GM21786 (cell line): ENCODE measurements at regions not wholly inside any gene's neighbourhood (a gene's known extent, or its start where the extent isn't known, plus 50 kb on each side); places are given as distances from the start of the nearest gene placed in this dataset.
"Not testable (repeated sequence)": the region's sequence is repeated elsewhere in the genome, so short reads cannot be mapped to it uniquely, and the experiment has no call there.

ENCODE experiments used
- ATAC-seq: cut with Tn5 transposase; IDR thresholded peaks from one replicate; pipeline ENCODE4 v1.9.1; 2021; ENCODE audit not compliant: unreplicated experiment

DNA sequence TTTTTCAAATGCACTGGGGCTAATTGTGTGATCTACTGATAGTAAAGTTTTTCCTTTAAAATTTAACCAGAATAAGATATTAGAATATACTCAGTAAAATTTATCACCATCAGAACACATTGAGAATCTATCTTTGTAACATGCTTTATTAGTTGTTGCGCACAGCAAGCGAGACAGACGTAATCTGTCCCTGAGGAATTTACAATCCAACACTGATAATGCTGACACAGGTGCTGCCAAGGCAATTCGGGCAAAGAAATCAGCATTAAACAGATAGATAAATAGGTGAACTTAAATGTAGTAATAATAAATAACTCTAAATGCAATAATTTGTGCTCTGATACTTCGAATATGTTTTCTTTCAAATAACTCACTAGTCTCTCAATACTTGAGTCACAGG is 607.2 kb downstream of the HTR1B start:
- ATAC-seq = no peak

DNA sequence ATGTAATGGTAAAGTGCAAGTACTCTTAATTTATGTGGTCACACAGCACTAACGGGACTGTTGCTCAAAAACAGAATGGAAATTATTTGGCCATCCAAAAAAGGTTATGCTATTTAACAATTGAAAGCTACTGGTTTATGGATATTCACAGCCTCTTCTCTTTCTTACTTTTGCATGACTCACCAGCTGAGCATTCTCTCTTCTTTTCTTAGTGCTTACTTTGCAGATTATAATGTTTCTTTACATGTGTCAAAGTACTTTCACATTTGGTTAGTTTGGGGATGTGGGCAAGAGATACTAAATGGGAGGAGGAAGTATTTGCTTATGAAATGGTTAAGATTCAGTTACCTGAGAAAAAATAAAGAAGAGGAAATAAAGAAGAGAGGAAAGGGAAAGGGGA is 610.5 kb downstream of the HTR1B start:
- ATAC-seq = no peak

DNA sequence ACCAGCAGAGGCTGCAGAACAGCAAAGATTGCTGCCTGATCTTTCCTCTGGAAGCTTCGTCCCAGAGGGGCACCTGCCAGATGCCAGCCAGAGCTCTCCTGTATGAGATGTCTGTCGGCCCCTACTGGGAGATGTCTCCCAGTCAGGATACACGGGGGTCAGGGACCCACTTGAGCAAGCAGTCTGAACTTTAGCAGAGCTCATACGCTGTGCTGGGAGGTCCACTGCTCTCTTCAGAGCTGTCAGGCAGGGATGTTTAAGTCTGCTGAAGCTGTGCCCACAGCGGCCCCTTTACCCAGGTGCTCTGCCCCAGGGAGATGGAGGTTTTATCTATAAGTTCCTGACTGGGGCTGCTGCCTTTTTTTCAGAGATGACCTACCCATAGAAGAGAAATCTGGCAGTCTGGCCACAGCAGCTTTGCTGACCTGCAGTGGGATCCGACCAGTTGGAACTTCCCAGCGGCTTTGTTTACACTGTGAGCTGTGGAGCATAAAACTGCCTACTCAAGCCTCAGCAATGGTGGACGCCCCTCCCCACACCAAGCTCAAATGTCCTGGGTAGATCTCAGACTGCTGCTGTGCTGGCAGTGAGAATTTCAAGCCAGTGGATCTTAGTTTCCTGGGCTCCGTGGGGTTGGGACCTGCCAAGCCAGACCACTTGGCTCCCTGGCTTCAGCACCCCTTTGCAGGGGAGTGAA is 613.9 kb downstream of the HTR1B start:
- not testable (repeated sequence) for ATAC-seq

DNA sequence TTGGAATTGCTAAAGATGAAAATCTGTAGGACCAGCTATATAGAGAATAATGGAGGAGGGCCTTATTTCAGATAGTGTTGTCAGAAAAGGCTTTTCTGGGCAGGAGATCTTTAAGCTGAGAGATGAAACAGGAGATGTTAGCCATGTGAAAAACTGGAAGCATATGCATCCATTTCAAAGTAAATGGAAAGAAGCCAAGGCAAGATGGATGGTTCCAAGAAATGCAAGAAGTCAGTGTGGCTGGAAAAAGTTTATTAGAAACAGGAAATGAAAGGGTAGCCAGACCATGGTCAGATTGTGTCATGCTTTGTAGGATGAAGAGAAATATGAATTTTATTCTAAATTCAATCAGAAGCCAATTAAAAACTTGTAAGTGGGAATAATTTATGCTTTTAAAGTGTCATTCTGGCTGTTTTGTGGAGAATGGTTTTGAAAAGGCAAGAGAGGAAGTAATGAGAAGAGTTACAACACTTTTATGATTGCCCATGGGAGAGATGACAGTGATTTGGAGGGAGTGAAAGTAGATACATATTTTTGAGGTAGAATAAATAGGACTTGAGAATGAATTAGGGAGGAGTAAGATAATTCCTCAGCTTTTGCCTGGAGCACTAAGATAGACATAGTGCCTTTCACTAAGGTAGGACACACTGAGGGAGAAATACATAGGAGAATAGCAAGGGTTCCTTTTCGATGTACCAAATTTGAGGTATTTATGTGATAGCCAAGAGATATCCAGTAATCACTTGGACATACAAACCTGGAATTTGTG is 620.1 kb downstream of the HTR1B start:
- ATAC-seq = no peak

DNA sequence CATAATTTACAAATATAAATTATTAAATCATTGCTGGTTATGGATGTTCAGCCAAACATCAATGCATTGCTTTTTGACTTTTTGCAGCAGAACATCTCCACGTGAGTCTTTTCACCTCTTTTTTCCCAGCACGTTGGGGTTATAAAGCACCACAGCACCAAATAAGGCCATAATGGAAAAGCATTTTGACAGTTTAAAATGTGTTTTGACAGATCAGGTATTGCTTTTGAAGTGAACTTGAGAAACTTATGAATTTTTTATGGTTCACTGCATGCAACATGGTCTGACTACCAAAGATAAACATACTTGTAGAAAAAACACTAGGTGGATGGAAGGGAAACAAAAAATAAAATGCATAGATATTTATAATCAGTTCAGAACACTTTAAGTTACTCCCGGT is 622.4 kb downstream of the HTR1B start:
- ATAC-seq = no peak

DNA sequence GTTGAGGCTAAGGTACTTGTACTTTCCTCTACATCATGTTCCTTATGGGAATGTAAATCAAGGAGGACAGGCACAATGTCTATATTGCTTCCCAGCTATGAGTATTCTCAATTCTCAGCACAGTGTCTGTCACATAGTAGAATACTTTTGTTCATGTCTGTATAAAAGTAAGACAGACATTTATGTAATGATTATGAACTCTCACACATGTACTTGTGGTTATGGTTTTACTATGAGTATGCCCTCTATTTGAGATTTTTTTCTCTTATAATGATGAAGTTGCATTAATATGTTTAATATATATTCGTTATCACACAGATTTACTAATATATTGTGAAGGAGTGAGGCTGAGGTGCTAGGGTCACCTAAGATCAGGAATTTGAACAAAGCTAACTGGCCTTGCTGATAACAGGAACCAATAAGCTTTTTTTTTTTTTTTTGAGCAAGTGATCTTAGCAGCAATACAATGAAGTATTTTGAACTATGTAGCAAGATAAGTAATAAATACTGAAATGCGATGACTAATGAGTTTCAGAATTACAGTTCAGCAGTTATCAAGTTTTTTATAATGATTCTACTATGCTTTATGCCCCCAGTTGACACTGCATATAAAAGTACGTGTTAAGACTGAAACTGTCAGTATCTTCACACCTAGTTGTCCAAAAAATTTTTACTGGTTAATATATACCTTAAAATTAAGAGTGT is 623.1 kb downstream of the HTR1B start:
- ATAC-seq = no peak

DNA sequence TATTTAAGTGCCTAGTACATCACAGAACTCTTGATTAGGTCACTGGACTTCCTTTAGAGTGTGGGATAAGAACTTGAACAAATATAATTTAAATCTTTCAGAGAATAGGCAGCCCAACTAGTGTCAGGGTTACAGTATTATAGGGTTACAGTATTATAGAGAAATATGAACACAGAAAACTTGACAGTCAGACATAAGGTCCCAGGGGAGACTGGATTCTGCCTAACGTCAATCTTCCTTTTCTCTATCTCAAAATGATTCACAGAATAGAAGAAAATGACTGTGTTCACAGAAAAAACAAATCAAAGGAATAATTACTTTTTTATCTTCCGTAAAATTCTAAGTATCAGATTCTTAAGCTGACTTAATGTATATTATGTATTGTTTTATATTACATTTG is 623.8 kb downstream of the HTR1B start:
- no peak for ATAC-seq

DNA sequence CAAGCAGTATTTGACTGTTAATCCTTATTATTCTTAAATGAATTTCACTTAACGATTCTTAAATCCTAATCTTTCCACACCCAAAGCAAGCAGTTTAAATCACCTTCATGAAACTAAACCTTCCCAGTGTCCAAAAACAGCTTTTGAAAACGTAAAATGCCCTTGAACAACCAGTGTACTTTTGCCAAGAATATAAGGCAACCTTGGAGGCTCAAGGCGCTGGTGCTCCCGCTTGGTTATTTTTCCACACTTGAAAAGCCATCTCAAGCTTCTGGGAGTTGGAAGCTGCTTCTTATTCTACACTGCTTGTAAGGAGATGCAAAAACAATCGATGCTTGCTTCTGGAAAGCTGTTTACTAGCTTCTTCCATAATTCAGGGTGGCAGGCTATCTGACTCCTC is 625.7 kb downstream of the HTR1B start:
- ATAC-seq = no peak

DNA sequence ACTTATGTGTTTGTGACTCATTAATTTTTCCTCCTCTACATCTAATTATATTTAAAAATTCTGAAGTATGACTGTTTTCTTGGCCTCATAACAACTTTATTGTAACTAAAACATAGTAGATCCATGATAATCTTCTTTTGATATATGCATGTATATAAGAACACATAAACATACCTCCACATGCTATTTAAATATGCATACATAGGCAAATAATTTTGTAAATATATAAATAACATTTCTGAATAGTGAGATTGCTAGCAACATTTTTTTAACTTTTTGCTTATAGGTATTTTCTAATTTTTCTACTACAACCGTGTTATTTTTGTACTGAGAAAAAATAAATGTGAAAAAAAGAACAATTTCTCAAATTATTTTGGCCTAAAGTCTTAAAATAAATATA is 627.6 kb downstream of the HTR1B start:
- ATAC-seq = no peak

DNA sequence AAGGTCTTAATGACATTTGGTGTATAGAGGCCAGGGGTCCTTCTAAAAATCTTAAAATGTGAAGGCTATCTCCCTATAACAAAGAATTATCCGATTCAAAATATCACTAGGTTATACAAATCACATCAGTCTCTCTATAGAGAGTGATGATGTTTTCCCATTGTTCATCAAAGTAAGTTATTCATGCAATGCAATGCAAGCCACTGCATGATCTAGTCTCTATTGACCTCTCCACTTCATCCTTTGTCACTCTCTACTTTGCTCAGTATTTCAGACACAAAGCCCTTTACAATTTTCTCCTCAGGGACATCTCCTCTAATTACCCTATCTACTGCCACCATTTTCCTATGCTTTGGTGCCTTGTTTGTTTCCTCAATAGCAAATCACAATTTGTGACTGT is 628.0 kb downstream of the HTR1B start:
- no peak for ATAC-seq

DNA sequence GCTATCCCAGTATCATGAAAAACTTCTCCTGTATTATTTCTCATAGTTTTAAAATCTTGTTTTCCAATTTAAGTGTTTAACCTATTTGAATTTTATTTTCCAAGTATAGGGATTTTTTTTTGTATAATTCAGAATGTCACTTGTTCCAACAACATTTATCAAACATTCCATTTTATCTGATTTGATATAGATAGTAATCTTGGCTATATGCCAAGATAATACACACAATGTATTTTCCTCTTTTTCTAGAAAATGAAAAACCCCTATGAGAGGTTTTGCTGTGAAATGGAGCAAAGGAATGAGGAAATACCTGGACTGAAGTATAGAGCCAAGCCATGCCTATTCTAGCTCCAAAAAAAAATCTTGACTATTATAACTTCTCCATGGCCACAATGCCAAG is 628.9 kb downstream of the HTR1B start:
- no peak for ATAC-seq

DNA sequence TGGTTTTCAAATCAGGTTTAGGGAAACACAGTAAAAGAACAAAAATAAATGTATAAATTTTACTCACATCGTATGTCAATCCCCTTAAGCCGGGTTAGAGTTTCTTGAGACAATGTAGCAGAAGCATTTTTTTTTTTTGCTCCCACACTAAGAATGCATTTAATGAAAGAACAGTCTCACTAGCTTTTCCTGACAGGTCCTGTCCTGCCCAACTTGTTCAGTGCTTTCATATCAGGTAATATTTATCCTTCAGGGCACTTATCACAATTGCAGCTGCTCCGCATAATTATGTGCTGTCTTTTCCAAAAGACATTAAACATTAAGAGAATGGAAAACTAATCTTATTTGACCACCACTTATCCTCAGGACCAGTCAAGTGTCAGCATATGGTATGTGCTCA is 632.0 kb downstream of the HTR1B start:
- ATAC-seq = no peak

DNA sequence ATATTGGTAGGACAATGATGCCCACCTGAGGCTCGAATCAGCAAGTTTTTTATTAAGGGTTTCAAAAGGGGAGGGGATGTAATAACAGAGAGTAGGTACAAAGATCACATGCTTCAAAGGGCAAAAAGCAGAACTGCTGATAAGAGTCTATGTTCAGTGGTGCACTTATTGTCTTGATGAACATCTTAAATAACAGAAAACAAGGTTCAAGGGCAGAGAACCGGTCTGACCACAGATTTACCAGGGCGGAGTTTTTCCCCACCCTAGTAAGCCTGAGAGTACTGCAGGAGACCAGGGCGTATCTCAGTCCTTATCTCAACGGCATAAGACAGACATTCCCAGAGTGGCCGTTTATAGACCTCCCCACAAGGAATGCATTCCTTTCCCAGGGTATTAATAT is 639.7 kb downstream of the HTR1B start:
- not testable (repeated sequence) for ATAC-seq

DNA sequence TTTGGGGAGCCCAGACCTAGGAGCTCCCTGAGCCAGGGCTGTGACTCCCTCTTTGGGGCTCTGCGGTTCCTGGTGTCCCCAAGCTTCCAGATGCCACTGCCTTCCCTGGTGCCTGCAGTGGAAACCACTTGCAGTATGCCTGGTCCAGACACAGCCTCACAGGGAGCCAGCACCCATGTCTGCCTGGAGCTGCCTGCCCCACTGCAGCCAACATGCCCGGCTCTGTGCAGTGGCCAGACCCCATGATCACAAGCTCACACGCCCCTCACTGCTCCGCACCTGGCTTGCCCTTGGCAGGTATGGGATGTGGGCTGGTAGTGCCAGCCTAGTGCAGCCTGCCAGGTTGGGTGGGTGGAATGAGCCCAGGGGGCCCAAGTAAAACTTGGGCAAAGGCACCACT is 644.8 kb downstream of the HTR1B start:
- no peak for ATAC-seq

DNA sequence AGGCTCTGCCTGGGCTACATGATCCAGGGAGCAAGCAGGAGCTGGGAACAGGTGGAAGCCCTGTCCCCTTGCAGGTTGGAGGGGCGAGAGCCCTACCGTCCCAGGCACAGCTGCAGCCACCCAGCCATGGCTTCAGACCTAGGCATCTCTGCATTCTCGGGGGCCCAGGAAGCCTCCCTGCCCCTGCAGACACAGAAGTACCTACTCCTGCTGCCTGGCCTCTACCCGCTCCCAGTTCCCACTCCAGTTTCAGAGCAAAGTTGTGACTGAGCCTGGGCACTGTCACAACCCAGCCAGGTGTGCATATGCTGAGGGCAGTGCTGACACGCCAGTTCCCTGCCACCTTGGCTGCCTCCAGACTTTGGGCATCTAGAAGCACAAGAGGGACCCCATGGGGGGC is 645.9 kb downstream of the HTR1B start:
- no peak for ATAC-seq

DNA sequence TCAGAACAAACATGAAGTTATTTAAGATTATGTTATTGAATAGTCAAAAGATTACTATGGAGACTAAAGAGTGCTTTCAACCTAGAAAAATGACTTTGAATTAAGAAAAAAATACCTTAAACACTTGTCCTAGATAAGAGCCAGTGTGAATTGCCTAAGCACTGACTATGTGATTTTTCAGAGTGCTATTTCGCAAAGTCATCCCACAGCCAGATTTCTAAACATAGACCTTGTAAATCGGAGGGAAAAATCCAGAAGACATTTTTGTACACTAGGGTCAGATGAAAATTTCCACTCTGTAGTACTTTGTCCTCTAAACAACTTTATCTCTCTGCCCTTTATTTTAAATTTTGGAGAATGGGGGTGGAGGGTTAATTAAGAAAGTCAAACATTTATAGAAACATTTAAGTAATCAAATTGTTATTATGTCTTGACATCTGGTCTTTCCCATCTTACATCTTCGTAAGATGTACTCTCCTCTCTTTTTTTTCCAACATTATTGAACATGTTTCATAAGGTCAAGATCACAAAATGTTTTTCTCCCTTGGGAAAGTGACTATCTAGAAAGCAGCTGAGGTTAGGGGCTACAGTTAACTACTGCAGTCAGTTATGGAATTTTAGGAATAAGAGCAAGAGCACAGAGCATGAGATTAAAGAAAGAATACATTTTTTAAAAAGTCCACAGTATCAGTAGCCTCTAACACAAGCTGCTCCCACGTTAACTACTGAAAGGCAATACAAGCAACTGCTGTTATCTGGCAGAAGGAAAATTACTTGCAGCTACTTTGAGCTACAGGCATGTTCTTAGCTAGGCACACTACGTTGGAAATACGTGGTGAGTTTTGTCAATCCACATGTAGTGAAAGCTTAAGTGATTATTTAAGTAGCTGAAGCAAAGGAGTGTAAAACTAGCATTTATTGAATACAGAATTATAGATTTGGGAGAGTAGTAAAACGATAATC is 648.5 kb downstream of the HTR1B start:
- ATAC-seq = no peak

DNA sequence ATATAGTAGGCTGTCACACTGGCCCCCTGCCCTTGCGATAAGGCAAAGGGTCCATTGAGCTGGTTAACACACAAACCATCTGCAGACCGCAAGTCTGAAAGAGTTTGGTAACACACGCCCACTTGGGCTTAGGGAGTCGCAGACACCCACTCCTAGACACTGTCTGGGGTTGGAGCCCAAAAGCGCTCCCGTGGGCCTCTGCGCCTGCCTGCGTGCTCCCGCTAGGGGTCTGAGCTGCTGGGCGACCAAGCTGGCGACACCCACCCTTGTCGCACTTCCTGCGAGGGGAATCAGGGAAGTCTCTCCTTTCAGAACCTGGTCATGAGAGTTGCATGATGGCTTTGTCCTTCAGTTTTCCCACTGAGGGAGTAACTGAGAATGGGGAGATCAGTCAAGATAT is 653.0 kb downstream of the HTR1B start:
- no peak for ATAC-seq

DNA sequence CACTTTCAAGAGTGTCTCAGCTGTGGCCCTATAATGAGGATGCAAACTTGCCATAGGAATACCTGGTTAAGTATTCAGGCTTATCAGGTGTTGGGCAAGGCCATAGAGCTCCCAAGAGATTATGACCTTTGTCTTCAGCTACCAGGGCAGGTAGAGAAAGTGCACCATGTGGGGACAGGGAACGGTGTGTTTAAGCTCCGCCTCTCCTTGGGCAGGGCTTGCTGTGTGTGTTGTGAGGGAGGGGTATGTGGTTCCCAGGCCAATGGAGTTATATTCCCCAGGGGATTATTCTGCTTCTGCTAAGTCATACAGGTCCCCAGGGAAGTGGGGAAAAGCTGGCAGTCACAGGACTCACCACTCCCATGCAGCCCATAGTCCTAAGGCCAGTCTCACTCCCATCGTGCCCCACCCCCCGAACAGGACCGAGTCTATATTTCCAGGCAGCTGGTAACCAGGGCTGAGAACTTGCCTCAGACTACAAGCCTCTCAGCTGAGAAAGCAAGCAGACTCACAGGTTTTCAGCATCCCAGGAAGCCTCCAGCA is 660.2 kb downstream of the HTR1B start:
- no peak for ATAC-seq

DNA sequence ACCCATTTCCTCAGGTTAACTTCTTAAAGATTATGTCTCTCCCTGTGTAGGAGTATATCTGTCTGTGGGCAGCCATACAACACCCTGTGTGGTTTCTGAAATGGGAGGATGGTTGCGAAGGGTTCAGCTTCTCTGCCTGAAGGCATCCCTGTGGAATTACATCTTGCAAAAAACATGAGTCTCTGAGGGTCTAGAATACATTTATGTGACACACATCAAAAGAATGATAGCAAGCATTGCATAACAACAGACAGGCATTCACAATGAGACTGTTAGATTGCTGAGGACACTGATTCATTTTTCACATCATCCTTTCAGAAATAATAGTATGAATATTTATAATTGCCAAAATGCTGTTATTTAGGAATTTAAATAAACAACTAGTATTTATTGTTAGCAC is 670.9 kb downstream of the HTR1B start:
- ATAC-seq = no peak

DNA sequence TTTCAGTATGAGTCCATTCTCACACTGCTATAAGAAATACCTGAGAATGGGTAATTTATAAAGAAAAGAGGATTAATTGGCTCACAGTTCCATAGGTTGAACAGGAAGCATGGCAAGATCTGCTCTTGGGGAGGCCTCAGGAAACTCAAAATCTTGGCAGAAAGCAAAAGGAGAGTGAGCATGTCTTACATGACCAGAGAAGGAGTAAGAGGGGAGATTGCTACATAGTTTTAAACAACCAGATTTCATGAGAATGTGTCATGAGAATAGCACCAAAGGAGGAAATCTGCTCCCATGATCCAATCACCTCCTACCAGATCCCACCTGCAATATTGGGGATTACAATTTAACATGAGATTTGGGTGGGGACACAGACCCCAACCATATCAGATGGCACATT is 672.4 kb downstream of the HTR1B start:
- no peak for ATAC-seq
